Liver (tissue), 8 donors: ENCODE measurements at regions not wholly inside any gene's neighbourhood (a gene's known extent, or its start where the extent isn't known, plus 50 kb on each side); places are given as distances from the start of the nearest gene placed in this dataset.
"Not testable (repeated sequence)": the region's sequence is repeated elsewhere in the genome, so short reads cannot be mapped to it uniquely, and the experiment has no call there.

ENCODE experiments used
- DNase-seq: peaks from one replicate; pipeline ENCODE4 v3.0.0-alpha.2; 2017; ENCODE audit warnings: low spot score
- H3K27ac ChIP-seq, 2 donors: one replicate each; pipeline ENCODE4 v1.7.0; 2013; ENCODE audit warnings: inconsistent platforms in 2 of 2, low read length in 2 of 2, control low read depth in 1 of 2, low read depth in 1 of 2, mild to moderate bottlenecking in 1 of 2
- H3K27me3 ChIP-seq, 4 donors: one replicate each; pipeline versions ENCODE4 v1.6.1 to v1.7.0; 2013; ENCODE audit warnings: low read length in 3 of 4, inconsistent platforms in 1 of 4, mild to moderate bottlenecking in 1 of 4, moderate library complexity in 1 of 4; ENCODE audit not compliant: control insufficient read depth in 4 of 4, insufficient read depth in 4 of 4
- H3K36me3 ChIP-seq, 4 donors: one replicate each; pipeline versions ENCODE4 v1.6.1 to v1.7.0; 2013; ENCODE audit warnings: low read length in 3 of 4, mild to moderate bottlenecking in 3 of 4, low read depth in 1 of 4, moderate library complexity in 1 of 4; ENCODE audit not compliant: control insufficient read depth in 4 of 4, insufficient read depth in 3 of 4
- H3K4me1 ChIP-seq, 4 donors: one replicate each; pipeline versions ENCODE4 v1.6.1 to v1.7.0; 2013; ENCODE audit warnings: low read length in 3 of 4, mild to moderate bottlenecking in 3 of 4, moderate library complexity in 1 of 4; ENCODE audit not compliant: control insufficient read depth in 4 of 4, insufficient read depth in 4 of 4
- H3K4me3 ChIP-seq, 3 donors: one replicate each; pipeline versions ENCODE4 v1.6.1 to v1.7.0; 2013; ENCODE audit warnings: low read length in 3 of 3, control low read depth in 1 of 3, low read depth in 1 of 3, mild to moderate bottlenecking in 1 of 3
- H3K9ac ChIP-seq, 2 donors: one replicate each; pipeline ENCODE4 v1.7.0; 2013; ENCODE audit warnings: low read length in 2 of 2, mild to moderate bottlenecking in 2 of 2, moderate library complexity in 2 of 2, control low read depth in 1 of 2, low read depth in 1 of 2
- H3K9me3 ChIP-seq, 4 donors: one replicate each; pipeline versions ENCODE4 v1.6.1 to v1.7.0; 2013; ENCODE audit warnings: low read length in 3 of 4; ENCODE audit not compliant: control insufficient read depth in 4 of 4
- ATF3 ChIP-seq: IDR thresholded peaks from 2 replicates; pipeline ENCODE4 v1.6.1; 2016; ENCODE audit warnings: antibody characterized with exemption
- CTCF ChIP-seq: fragments of 150-350 bp; IDR thresholded peaks from 2 replicates; pipeline ENCODE4 v1.5.1; 2017; ENCODE audit warnings: improper control_type of control experiment, low read depth, low read length; ENCODE audit not compliant: missing input control
- EGR1 ChIP-seq, 2 donors: IDR thresholded peaks; 2 replicates each; pipeline ENCODE4 v1.6.1; 2016 to 2018; ENCODE audit warnings: antibody characterized with exemption in 2 of 2, low read depth in 2 of 2
- FOXA1 ChIP-seq: IDR thresholded peaks from 2 replicates; pipeline ENCODE4 v1.6.1; 2016; ENCODE audit warnings: antibody characterized with exemption
- FOXA2 ChIP-seq: IDR thresholded peaks from 2 replicates; pipeline ENCODE4 v1.6.1; 2016; ENCODE audit warnings: antibody characterized with exemption
- GABPA ChIP-seq, 2 donors: IDR thresholded peaks in 1 of 2; conservative IDR thresholded peaks in 1 of 2; 2 replicates each; pipeline ENCODE4 v1.6.1; 2016; ENCODE audit warnings: antibody characterized with exemption in 2 of 2, mild to moderate bottlenecking in 1 of 2, moderate library complexity in 1 of 2
- HNF4A ChIP-seq, 2 donors: conservative IDR thresholded peaks; 2 replicates each; pipeline ENCODE4 v1.6.1; 2016; ENCODE audit warnings: antibody characterized with exemption in 2 of 2, mild to moderate bottlenecking in 2 of 2
- HNF4G ChIP-seq: IDR thresholded peaks from 2 replicates; pipeline ENCODE4 v1.6.1; 2016; ENCODE audit warnings: antibody characterized with exemption
- JUND ChIP-seq, 2 donors: IDR thresholded peaks; 2 replicates each; pipeline ENCODE4 v1.6.1; 2016; ENCODE audit warnings: antibody characterized with exemption in 2 of 2
- NR2F2 ChIP-seq: IDR thresholded peaks from 2 replicates; pipeline ENCODE4 v1.6.1; 2016; ENCODE audit warnings: antibody characterized with exemption
- RAD21 ChIP-seq, 2 donors: IDR thresholded peaks; 2 replicates each; pipeline ENCODE4 v1.6.1; 2016; ENCODE audit warnings: antibody characterized with exemption in 2 of 2, mild to moderate bottlenecking in 2 of 2
- RXRA ChIP-seq, 2 donors: IDR thresholded peaks; 2 replicates each; pipeline ENCODE4 v1.6.1; 2017 to 2018; ENCODE audit warnings: antibody characterized with exemption in 2 of 2, mild to moderate bottlenecking in 1 of 2
- SP1 ChIP-seq: IDR thresholded peaks from 2 replicates; pipeline ENCODE4 v1.6.1; 2018; ENCODE audit warnings: antibody characterized with exemption, mild to moderate bottlenecking
- TAF1 ChIP-seq: conservative IDR thresholded peaks from 2 replicates; pipeline ENCODE4 v1.6.1; 2016; ENCODE audit warnings: antibody characterized with exemption, mild to moderate bottlenecking
- YY1 ChIP-seq: IDR thresholded peaks from 2 replicates; pipeline ENCODE4 v1.6.1; 2016; ENCODE audit warnings: antibody characterized with exemption, mild to moderate bottlenecking
- ZBTB33 ChIP-seq: IDR thresholded peaks from 2 replicates; pipeline ENCODE4 v1.6.1; 2016; ENCODE audit warnings: antibody characterized with exemption
- WGBS: extraction: QIAGEN DNeasy Blood & Tissue Kit; methylation state at CpG from one replicate; pipeline ENCODE4 v1.1.7; 2013; 5-methylcytosine and 5-hydroxymethylcytosine counted together
- TF ChIP-seq, protein P1 (sequence below): IDR thresholded peaks from 2 replicates; pipeline ENCODE4 v1.6.1; 2016; ENCODE audit warnings: antibody characterized with exemption
- TF ChIP-seq, protein P2 (sequence below): IDR thresholded peaks from 2 replicates; pipeline ENCODE4 v1.6.1; 2016; ENCODE audit warnings: antibody characterized with exemption, mild to moderate bottlenecking
- donor health status: healthy.
- donor health status: healthy.
- donor health status: healthy.
- donor health status: healthy.
- donor health status: healthy.

- Histone ChIP-seq H3K4me1 (no peaks in the 10 kb centered on the region), H3K27ac (no peak overlapping the region), H3K9ac (no peak overlapping the region), H3K27me3 (no peaks in the 10 kb centered on the region), H3K9me3 (no peaks in the 10 kb centered on the region), H3K4me3 (no peak overlapping the region), H3K36me3 (no peaks in the 10 kb centered on the region)
- no peak for DNase-seq
- WGBS, result 67% methylated on average over 6 of the region's 6 CpGs
- no peak for TF ChIP-seq SP1
- TF ChIP-seq, protein P1, sequence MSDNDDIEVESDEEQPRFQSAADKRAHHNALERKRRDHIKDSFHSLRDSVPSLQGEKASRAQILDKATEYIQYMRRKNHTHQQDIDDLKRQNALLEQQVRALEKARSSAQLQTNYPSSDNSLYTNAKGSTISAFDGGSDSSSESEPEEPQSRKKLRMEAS, result no peak
- TF ChIP-seq RAD21 (IDR thresholded peaks at IDR 0.05), result no peak
- TF ChIP-seq FOXA1, result no peak
- no peak for TF ChIP-seq NR2F2
- TF ChIP-seq RXRA (IDR thresholded peaks at IDR 0.05), result no peak
- TF ChIP-seq YY1, result no peak
- TF ChIP-seq ZBTB33, result no peak
- TF ChIP-seq CTCF, result no peak
- TF ChIP-seq ATF3, result no peak
- TF ChIP-seq EGR1 (IDR thresholded peaks at IDR 0.05; ENCODE audit: low read depth in 2 of 2), result no peak
- TF ChIP-seq FOXA2, result no peak
- no peak for TF ChIP-seq TAF1
- no peak for TF ChIP-seq GABPA (IDR thresholded peaks at IDR 0.05 in 1 of 2, conservative IDR thresholded peaks at IDR 0.05 in 1 of 2)
- TF ChIP-seq HNF4G, result no peak
- TF ChIP-seq HNF4A (conservative IDR thresholded peaks at IDR 0.05), result no peak
- no peak for TF ChIP-seq JUND (IDR thresholded peaks at IDR 0.05)
- TF ChIP-seq, protein P2, sequence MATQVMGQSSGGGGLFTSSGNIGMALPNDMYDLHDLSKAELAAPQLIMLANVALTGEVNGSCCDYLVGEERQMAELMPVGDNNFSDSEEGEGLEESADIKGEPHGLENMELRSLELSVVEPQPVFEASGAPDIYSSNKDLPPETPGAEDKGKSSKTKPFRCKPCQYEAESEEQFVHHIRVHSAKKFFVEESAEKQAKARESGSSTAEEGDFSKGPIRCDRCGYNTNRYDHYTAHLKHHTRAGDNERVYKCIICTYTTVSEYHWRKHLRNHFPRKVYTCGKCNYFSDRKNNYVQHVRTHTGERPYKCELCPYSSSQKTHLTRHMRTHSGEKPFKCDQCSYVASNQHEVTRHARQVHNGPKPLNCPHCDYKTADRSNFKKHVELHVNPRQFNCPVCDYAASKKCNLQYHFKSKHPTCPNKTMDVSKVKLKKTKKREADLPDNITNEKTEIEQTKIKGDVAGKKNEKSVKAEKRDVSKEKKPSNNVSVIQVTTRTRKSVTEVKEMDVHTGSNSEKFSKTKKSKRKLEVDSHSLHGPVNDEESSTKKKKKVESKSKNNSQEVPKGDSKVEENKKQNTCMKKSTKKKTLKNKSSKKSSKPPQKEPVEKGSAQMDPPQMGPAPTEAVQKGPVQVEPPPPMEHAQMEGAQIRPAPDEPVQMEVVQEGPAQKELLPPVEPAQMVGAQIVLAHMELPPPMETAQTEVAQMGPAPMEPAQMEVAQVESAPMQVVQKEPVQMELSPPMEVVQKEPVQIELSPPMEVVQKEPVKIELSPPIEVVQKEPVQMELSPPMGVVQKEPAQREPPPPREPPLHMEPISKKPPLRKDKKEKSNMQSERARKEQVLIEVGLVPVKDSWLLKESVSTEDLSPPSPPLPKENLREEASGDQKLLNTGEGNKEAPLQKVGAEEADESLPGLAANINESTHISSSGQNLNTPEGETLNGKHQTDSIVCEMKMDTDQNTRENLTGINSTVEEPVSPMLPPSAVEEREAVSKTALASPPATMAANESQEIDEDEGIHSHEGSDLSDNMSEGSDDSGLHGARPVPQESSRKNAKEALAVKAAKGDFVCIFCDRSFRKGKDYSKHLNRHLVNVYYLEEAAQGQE, result no peak
Measured at GRCh38 chr9:65449423-65449822, 164.4 kb upstream of the FOXD4L5 start.

- not testable (repeated sequence) for H3K9me3 ChIP-seq
Measured at GRCh38 chr9:65447146-65447545, 162.1 kb upstream of the FOXD4L5 start.

DNA sequence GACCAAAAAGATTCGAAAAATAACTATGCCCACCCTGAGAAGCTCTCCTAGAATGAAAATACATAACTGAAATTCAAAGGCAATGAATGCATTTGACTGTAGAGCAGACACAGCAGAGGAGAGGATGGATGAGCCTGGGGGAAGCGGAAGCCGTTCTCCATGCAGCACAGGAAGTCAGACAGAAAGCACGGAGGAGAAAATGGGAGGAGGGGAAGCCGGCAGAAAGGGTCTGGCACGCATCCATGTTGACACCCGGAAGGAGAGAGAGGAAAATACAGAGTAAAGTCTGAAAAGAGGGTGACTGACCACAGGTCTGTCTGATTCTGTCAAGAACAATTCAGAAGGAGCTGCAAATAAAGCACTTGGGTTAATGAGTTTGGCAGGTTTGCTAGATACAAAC lies 161.0 kb upstream of the FOXD4L5 start:
- 81% methylated on average over 7 of the region's 7 CpGs for WGBS

More at GRCh38 chr9:65447146-65447545, 162.1 kb upstream of the FOXD4L5 start:
- H3K4me3 ChIP-seq, H3K36me3 ChIP-seq, H3K4me1 ChIP-seq, H3K9ac ChIP-seq, DNase-seq, H3K27ac ChIP-seq, H3K27me3 ChIP-seq: not testable (repeated sequence)
- 65% methylated on average over 7 of the region's 7 CpGs for WGBS

More for the DNA sequence above, 161.0 kb upstream of the FOXD4L5 start:
- not testable (repeated sequence) for H3K4me1 ChIP-seq, H3K9me3 ChIP-seq, H3K36me3 ChIP-seq, H3K9ac ChIP-seq, H3K27me3 ChIP-seq, H3K27ac ChIP-seq, H3K4me3 ChIP-seq, DNase-seq
